GM12873 (cell line): ENCODE measurements at regions not wholly inside any gene's neighbourhood (a gene's known extent, or its start where the extent isn't known, plus 50 kb on each side); places are given as distances from the start of the nearest gene placed in this dataset.

Source experiments
- CTCF ChIP-seq: IDR thresholded peaks from 2 replicates; pipeline ENCODE4 v1.5.1; 2012; ENCODE audit warnings: low read depth, mild to moderate bottlenecking, moderate library complexity, low read length, control low read depth; ENCODE audit not compliant: insufficient read depth; ENCODE audit errors: missing control alignments

- TF ChIP-seq CTCF = no peak
Observed at GRCh38 chr3:36196058-36196457, 184.2 kb upstream of the STAC start.

- no peak for TF ChIP-seq CTCF
Observed at GRCh38 chr3:36197151-36197550, 183.2 kb upstream of the STAC start.

GRCh38 chr3:36201546-36201945, 178.8 kb upstream of the STAC start:
- TF ChIP-seq CTCF = no peak

GRCh38 chr3:36206956-36207580, 173.2 kb upstream of the STAC start:
- no peak for TF ChIP-seq CTCF

GRCh38 chr3:36210840-36211651, 169.3 kb upstream of the STAC start:
- no peak for TF ChIP-seq CTCF

- TF ChIP-seq CTCF = no peak
Observed at GRCh38 chr3:36211652-36211999, 168.7 kb upstream of the STAC start.

- no peak for TF ChIP-seq CTCF
Observed at GRCh38 chr3:36212251-36212650, 168.1 kb upstream of the STAC start.
